ENCODE measurements at regions not wholly inside any gene's neighbourhood (a gene's known extent, or its start where the extent isn't known, plus 50 kb on each side); places are given as distances from the start of the nearest gene placed in this dataset.

GRCh38 chr5:166102947-166103346, 2188.5 kb upstream of the WWC1 start (continued):
- TF ChIP-seq USF1 (IDR thresholded peaks at IDR 0.05; ENCODE audit: borderline replicate concordance, extremely low read length, insufficient read depth, low read depth, low read length), result no peak
- no peak for TF ChIP-seq ZNF207 (IDR thresholded peaks at IDR 0.05; ENCODE audit: borderline replicate concordance)
- TF ChIP-seq SREBF2 (IDR thresholded peaks at IDR 0.05; ENCODE audit: low read length), result no peak
- TF ChIP-seq SIX5 (IDR thresholded peaks at IDR 0.05; ENCODE audit: low read depth, low read length, severe bottlenecking), result no peak
- no peak for TF ChIP-seq HSF1 (IDR thresholded peaks at IDR 0.05; ENCODE audit: low read depth, low read length)
- TF ChIP-seq TAF1 (IDR thresholded peaks at IDR 0.05; ENCODE audit: borderline replicate concordance, low read depth, low read length), result no peak
- TF ChIP-seq BCL11A (IDR thresholded peaks at IDR 0.05; ENCODE audit: low read depth, low read length), result no peak
- TF ChIP-seq RAD21 (IDR thresholded peaks at IDR 0.05; ENCODE audit: insufficient read depth, low read depth, low read length), result no peak

- in situ Hi-C loops (cut with MboI) (no loop called here), intact Hi-C loops (cut with micrococcal nuclease; ENCODE audit: unreplicated experiment) (no loop called here)
- no peak overlapping the region for H3K27ac ChIP-seq (ENCODE audit: control insufficient read depth, insufficient read depth)
- CTCF ChIA-PET, result no interaction called here
- H3K9ac ChIP-seq (ENCODE audit: control insufficient read depth, insufficient read depth, low read length), result no peak overlapping the region
- H3K9me3 ChIP-seq (replicated peaks; ENCODE audit: control insufficient read depth, insufficient read depth, low read length), result no peaks in the 10 kb centered on the region
- TF ChIP-seq BCLAF1 (IDR thresholded peaks at IDR 0.05) (no peak), TARDBP (IDR thresholded peaks at IDR 0.05; ENCODE audit: borderline replicate concordance) (no peak), CREM (IDR thresholded peaks at IDR 0.05; ENCODE audit: low read depth) (no peak), ATF7 (IDR thresholded peaks at IDR 0.05; ENCODE audit: low read depth) (no peak), MYC (IDR thresholded peaks at IDR 0.05; ENCODE audit: insufficient read depth, insufficient read length, insufficient replicate concordance, low read length, severe bottlenecking) (no peak), NFYB (IDR thresholded peaks at IDR 0.05; ENCODE audit: insufficient read depth, low read depth, low read length) (no peak), STAT1 (conservative IDR thresholded peaks at IDR 0.05) (no peak), POLR2A (IDR thresholded peaks at IDR 0.05; ENCODE audit: low read depth, low read length) (no peak), E2F4 (IDR thresholded peaks at IDR 0.05; ENCODE audit: low read depth, low read length) (no peak), MXI1 (IDR thresholded peaks at IDR 0.05; ENCODE audit: low read depth, low read length) (no peak)
- SMC1A ChIA-PET (ENCODE audit: uncharacterized antibody, unreplicated experiment), result no interaction called here
- RAD21 ChIA-PET (ENCODE audit: unreplicated experiment), result no interaction called here
- 32% methylated on average over 3 of the region's 3 CpGs for WGBS (ENCODE audit: insufficient coverage, insufficient replicate concordance, low lambda C conversion rate, missing lambda C conversion rate)
- no peaks in the 10 kb centered on the region for H3K79me2 ChIP-seq (ENCODE audit: control insufficient read depth, insufficient read depth, low read length)
- POLR2A ChIA-PET, result no interaction called here
- H3K36me3 ChIP-seq (ENCODE audit: control insufficient read depth in 2 of 2, insufficient read depth in 2 of 2, low read length in 1 of 2), result no peaks in the 10 kb centered on the region
- no peaks in the 10 kb centered on the region for H4K20me1 ChIP-seq (ENCODE audit: control insufficient read depth, insufficient read depth)
- BruUV-seq (replicated peaks), result no TSS peak
- H3K4me1 ChIP-seq (ENCODE audit: control insufficient read depth, insufficient read depth, low read length), result no peaks in the 10 kb centered on the region
- DNase-seq (ENCODE audit: low read depth, low spot score) (no peak), ATAC-seq (no peak), FAIRE-seq (no peak)
- H3K27me3 ChIP-seq (replicated peaks in 1 of 2; ENCODE audit: control insufficient read depth in 2 of 2, insufficient read depth in 2 of 2, low read length in 1 of 2), result no peaks in the 10 kb centered on the region
- no peak overlapping the region for H3K4me3 ChIP-seq
- no peak overlapping the region for H2AFZ ChIP-seq (ENCODE audit: control insufficient read depth, low read depth, low read length)
- H3K4me2 ChIP-seq (ENCODE audit: control insufficient read depth, insufficient read depth), result no peak overlapping the region
Measured at GRCh38 chr5:166111021-166111420, 2180.4 kb upstream of the WWC1 start.

Measured in GM12878 (cell line).